VCaP (cell line): ENCODE measurements at regions not wholly inside any gene's neighbourhood (a gene's known extent, or its start where the extent isn't known, plus 50 kb on each side); places are given as distances from the start of the nearest gene placed in this dataset.

Source experiments
- H3K27ac ChIP-seq: fragments of 450-650 bp; 2 replicates; pipeline ENCODE4 v1.5.1; 2017
- CTCF ChIP-seq: fragments of 450-650 bp; conservative IDR thresholded peaks from 2 replicates; pipeline ENCODE4 v1.5.1; 2017; ENCODE audit warnings: mild to moderate bottlenecking, moderate library complexity

GRCh38 chr5:62077387-62077786, 228.6 kb upstream of the KIF2A start:
- TF ChIP-seq CTCF: no peak
- H3K27ac ChIP-seq: no peak overlapping the region

GRCh38 chr5:62077823-62078550, 228.0 kb upstream of the KIF2A start:
- H3K27ac ChIP-seq: no peak overlapping the region
- no peak for TF ChIP-seq CTCF

DNA sequence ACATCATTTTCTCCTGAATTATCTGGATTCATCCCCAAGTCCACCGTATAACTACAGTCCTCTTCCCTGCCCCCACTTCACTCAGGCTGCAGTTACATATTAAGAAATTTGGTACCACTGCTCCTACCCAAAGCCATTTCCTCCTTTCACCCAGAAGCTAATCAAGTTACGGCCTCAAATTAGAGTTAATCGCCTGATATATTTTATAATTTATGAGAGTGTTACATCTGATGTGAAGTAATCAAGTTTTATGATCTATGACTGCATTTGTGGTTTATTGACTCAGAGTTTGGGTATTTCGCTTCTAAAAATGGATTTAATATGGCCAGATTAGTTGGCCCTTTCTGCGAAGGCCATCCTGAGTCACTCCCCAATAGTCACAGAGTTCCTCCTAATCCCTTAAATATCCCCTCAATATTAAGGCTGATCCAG, 223.6 kb upstream of the KIF2A start:
- H3K27ac ChIP-seq: no peak overlapping the region
- no peak for TF ChIP-seq CTCF

GRCh38 chr5:62083247-62083646, 222.8 kb upstream of the KIF2A start:
- no peak for TF ChIP-seq CTCF
- no peak overlapping the region for H3K27ac ChIP-seq

GRCh38 chr5:62083661-62084060, 222.3 kb upstream of the KIF2A start:
- no peak for TF ChIP-seq CTCF
- H3K27ac ChIP-seq: no peak overlapping the region

DNA sequence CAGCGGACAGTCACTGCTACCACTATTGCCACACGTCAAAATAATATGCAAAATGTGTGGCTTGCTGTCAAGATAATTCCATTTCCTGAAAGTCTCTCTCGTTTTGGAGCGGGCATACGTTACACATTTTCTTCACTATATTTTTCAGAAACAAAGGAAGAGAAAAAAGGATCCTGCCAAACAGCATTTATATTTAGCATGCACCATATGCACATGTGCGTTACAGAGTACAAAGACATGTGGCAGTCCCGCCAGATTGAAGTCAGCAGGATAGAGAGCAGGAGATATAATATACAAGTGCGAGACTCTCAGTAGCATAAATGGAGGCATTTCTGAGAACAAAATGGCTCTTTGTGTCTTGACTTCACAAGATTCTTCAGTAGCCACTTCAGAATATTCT, 221.6 kb upstream of the KIF2A start:
- no peak for TF ChIP-seq CTCF
- H3K27ac ChIP-seq: no peak overlapping the region

- no peak overlapping the region for H3K27ac ChIP-seq
Observed at GRCh38 chr5:62090953-62091352, 215.1 kb upstream of the KIF2A start.

More at GRCh38 chr5:62090953-62091352, 215.1 kb upstream of the KIF2A start:
- TF ChIP-seq CTCF: no peak
